Endothelial cell of umbilical vein (primary cell): ENCODE measurements at regions not wholly inside any gene's neighbourhood (a gene's known extent, or its start where the extent isn't known, plus 50 kb on each side); places are given as distances from the start of the nearest gene placed in this dataset.

Experiments
- BruUV-seq: library from RNA; stranded (reverse); fragments of 400-500 nt; replicated peaks from 2 replicates; lab custom pipeline; 2021; lab: Mats Ljungman, UMichigan
- CTCF ChIA-PET: fragments of 300-600, 350-600 bp; sonication (Branson Sonifier 250); formaldehyde crosslinking; loops from one replicate; lab custom pipeline; 2021; ENCODE audit warnings: antibody characterized with exemption, inconsistent platforms; lab: Charles Lee
- POLR2A ChIA-PET: fragments of 300-600, 350-600 bp; sonication (Branson Sonifier 250); formaldehyde crosslinking; loops from one replicate; lab custom pipeline; 2021; ENCODE audit warnings: antibody characterized with exemption, inconsistent platforms; lab: Charles Lee
- DNase-seq: peaks from one replicate; pipeline ENCODE4 v3.0.0-alpha.2; 2011; ENCODE audit warnings: low read depth, low spot score
- FAIRE-seq: peaks from 2 replicates; lab custom pipeline; 2011; peaks lifted over from hg19 to GRCh38; lab: Jason Lieb, UNC
- H2AFZ ChIP-seq: 2 replicates; pipeline ENCODE4 v1.6.0; 2012; ENCODE audit warnings: low read depth, low read length, control low read depth, inconsistent platforms
- H3K27ac ChIP-seq: 2 replicates; pipeline ENCODE4 v1.5.1; 2011; ENCODE audit warnings: low read depth, mild to moderate bottlenecking, control low read depth, low read length, moderate library complexity; ENCODE audit not compliant: insufficient read depth
- H3K27me3 ChIP-seq, 2 experiments: 2 replicates each; pipeline versions ENCODE4 v1.6.0 to v1.6.1; 2011; ENCODE audit warnings: low read length in 2 of 2, mixed read lengths in 1 of 2; ENCODE audit not compliant: control insufficient read depth in 2 of 2, insufficient read depth in 2 of 2
- H3K36me3 ChIP-seq, 2 experiments: 2 replicates in 1 of 2; 3 replicates in 1 of 2; pipeline ENCODE4 v1.5.1; 2011; ENCODE audit warnings: low read length in 2 of 2, mild to moderate bottlenecking in 1 of 2, moderate library complexity in 1 of 2; ENCODE audit not compliant: control insufficient read depth in 2 of 2, insufficient read depth in 2 of 2; ENCODE audit errors: extremely low read depth in 1 of 2
- H3K4me1 ChIP-seq: 3 replicates; pipeline ENCODE4 v1.5.1; 2011; ENCODE audit warnings: mild to moderate bottlenecking, low read length; ENCODE audit not compliant: control insufficient read depth, insufficient read depth; ENCODE audit errors: extremely low read depth
- H3K4me2 ChIP-seq: 2 replicates; pipeline ENCODE4 v1.6.1; 2011; ENCODE audit warnings: low read length, control low read depth, mixed read lengths; ENCODE audit not compliant: insufficient read depth
- H3K4me3 ChIP-seq, 3 experiments: fragments of 200-600 bp in 1 of 3; sonication (generic), shearing (Covaris generic) in 1 of 3; replicated peaks in 1 of 3; 2 replicates each; pipeline ENCODE4 v1.5.1; 2011 to 2016; ENCODE audit warnings: control low read depth in 3 of 3, low read length in 3 of 3, mild to moderate bottlenecking in 2 of 3, inconsistent platforms in 1 of 3, low read depth in 1 of 3, moderate library complexity in 1 of 3; ENCODE audit not compliant: insufficient read depth in 1 of 3
- H3K79me2 ChIP-seq: 2 replicates; pipeline ENCODE4 v1.6.0; 2012; ENCODE audit warnings: low read length, inconsistent platforms; ENCODE audit not compliant: control insufficient read depth, insufficient read depth
- H3K9ac ChIP-seq: replicated peaks from 2 replicates; pipeline ENCODE3; 2011; ENCODE audit warnings: low read length, control low read depth; ENCODE audit not compliant: insufficient read depth; ENCODE audit errors: extremely low read depth
- H3K9me1 ChIP-seq: replicated peaks from 3 replicates; pipeline ENCODE4 v1.6.0; 2011; ENCODE audit warnings: mild to moderate bottlenecking, low read length; ENCODE audit not compliant: control insufficient read depth, insufficient read depth; ENCODE audit errors: extremely low read depth
- H3K9me3 ChIP-seq: replicated peaks from 2 replicates; pipeline ENCODE4 v1.5.1; 2012; ENCODE audit warnings: low read length, inconsistent platforms; ENCODE audit not compliant: control insufficient read depth, insufficient read depth
- H4K20me1 ChIP-seq: replicated peaks from 2 replicates; pipeline ENCODE3; 2011; ENCODE audit warnings: mild to moderate bottlenecking, low read length; ENCODE audit not compliant: control insufficient read depth, insufficient read depth; ENCODE audit errors: extremely low read depth
- EZH2 ChIP-seq: IDR thresholded peaks from 2 replicates; pipeline ENCODE4 v1.6.1; 2012; ENCODE audit warnings: borderline replicate concordance, low read depth, mild to moderate bottlenecking, moderate library complexity, low read length, inconsistent platforms; ENCODE audit not compliant: severe bottlenecking
- FOS ChIP-seq: IDR thresholded peaks from 2 replicates; pipeline ENCODE4 v1.6.1; 2011; ENCODE audit warnings: mild to moderate bottlenecking, low read length, moderate library complexity, borderline replicate concordance; ENCODE audit not compliant: insufficient read depth
- GATA2 ChIP-seq: IDR thresholded peaks from 2 replicates; pipeline ENCODE4 v1.7.0; 2011; ENCODE audit warnings: low read depth, mild to moderate bottlenecking, moderate library complexity, mixed read lengths, low read length; ENCODE audit not compliant: insufficient read length, insufficient read depth
- JUN ChIP-seq: IDR thresholded peaks from 2 replicates; pipeline ENCODE4 v1.6.1; 2011; ENCODE audit warnings: borderline replicate concordance, low read depth; ENCODE audit not compliant: insufficient read length, insufficient read depth
- MYC ChIP-seq: IDR thresholded peaks from one replicate; pipeline ENCODE4 v1.6.1; 2011; ENCODE audit warnings: mild to moderate bottlenecking, low read depth, low read length
- POLR2A ChIP-seq: IDR thresholded peaks from 2 replicates; pipeline ENCODE4 v1.6.1; 2012; ENCODE audit warnings: low read depth, mild to moderate bottlenecking, control low read depth, low read length
- POLR2AphosphoS5 ChIP-seq: IDR thresholded peaks from 2 replicates; pipeline ENCODE4 v1.6.1; 2012; ENCODE audit warnings: low read depth, mild to moderate bottlenecking, control low read depth, low read length, moderate library complexity; ENCODE audit not compliant: insufficient read depth
- dilution Hi-C: fragments of 300-500 bp; cut with MboI; formaldehyde crosslinking; loops from one replicate; pipeline ENCODE4 v1.15.0; 2019; ENCODE audit warnings: low sequenced_read_pairs; ENCODE audit not compliant: extremely low pct_ligation_motif_present
- intact Hi-C: fragments of 100-400 bp; cut with micrococcal nuclease; formaldehyde crosslinking; loops from one replicate; pipeline ENCODE4 v1.10.0; 2022
- TF ChIP-seq, protein P1 (sequence below): IDR thresholded peaks from 2 replicates; pipeline ENCODE4 v1.6.1; 2011; ENCODE audit not compliant: insufficient read depth, insufficient read length
- TF ChIP-seq, protein P2 (sequence below), 2 donors: IDR thresholded peaks; 1 replicate in 1 of 2; 2 replicates in 1 of 2; pipeline ENCODE4 v1.5.1; 2011; ENCODE audit warnings: low read length in 2 of 2, mild to moderate bottlenecking in 2 of 2, moderate library complexity in 2 of 2, control low read depth in 1 of 2, inconsistent platforms in 1 of 2, low read depth in 1 of 2; ENCODE audit not compliant: insufficient read depth in 1 of 2; ENCODE audit errors: extremely low read depth in 1 of 2

- Histone ChIP-seq H2AFZ (no peak overlapping the region), H4K20me1 (no peaks in the 10 kb centered on the region), H3K27ac (no peak overlapping the region), H3K9me1 (no peaks in the 10 kb centered on the region), H3K36me3 (no peaks in the 10 kb centered on the region), H3K79me2 (peaks cover 6% of the 10 kb centered on the region), H3K9ac (no peak overlapping the region), H3K27me3 (no peaks in the 10 kb centered on the region), H3K4me1 (peaks cover 48% of the 10 kb centered on the region), H3K4me3 (no peak overlapping the region), H3K9me3 (no peaks in the 10 kb centered on the region), H3K4me2 (no peak overlapping the region)
- DNase-seq: no peak
- intact Hi-C loops (no loop called here), dilution Hi-C loops (no loop called here)
- FAIRE-seq: no peak
- ChIA-PET POLR2A (no interaction called here), CTCF (interaction anchor here (0.8 kb wide), 1 partner anchor 110 kb away, joined by 6 read pairs; no protein-coding TSS in a partner anchor)
- TF ChIP-seq GATA2 (no peak), EZH2 (no peak), POLR2AphosphoS5 (no peak), FOS (no peak), MYC (no peak), POLR2A (no peak), JUN (no peak)
- TF ChIP-seq, protein P1, sequence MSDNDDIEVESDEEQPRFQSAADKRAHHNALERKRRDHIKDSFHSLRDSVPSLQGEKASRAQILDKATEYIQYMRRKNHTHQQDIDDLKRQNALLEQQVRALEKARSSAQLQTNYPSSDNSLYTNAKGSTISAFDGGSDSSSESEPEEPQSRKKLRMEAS: no peak
- TF ChIP-seq, protein P2, sequence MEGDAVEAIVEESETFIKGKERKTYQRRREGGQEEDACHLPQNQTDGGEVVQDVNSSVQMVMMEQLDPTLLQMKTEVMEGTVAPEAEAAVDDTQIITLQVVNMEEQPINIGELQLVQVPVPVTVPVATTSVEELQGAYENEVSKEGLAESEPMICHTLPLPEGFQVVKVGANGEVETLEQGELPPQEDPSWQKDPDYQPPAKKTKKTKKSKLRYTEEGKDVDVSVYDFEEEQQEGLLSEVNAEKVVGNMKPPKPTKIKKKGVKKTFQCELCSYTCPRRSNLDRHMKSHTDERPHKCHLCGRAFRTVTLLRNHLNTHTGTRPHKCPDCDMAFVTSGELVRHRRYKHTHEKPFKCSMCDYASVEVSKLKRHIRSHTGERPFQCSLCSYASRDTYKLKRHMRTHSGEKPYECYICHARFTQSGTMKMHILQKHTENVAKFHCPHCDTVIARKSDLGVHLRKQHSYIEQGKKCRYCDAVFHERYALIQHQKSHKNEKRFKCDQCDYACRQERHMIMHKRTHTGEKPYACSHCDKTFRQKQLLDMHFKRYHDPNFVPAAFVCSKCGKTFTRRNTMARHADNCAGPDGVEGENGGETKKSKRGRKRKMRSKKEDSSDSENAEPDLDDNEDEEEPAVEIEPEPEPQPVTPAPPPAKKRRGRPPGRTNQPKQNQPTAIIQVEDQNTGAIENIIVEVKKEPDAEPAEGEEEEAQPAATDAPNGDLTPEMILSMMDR (IDR thresholded peaks at IDR 0.05; ENCODE audit: extremely low read depth in 1 of 2, insufficient read depth in 1 of 2, low read depth in 1 of 2, low read length in 2 of 2): no peak
- no TSS peak for BruUV-seq
Observed at GRCh38 chr1:244304656-244305055, 147.1 kb downstream of the ADSS2 start.
